ENCODE measurements at regions not wholly inside any gene's neighbourhood (a gene's known extent, or its start where the extent isn't known, plus 50 kb on each side); places are given as distances from the start of the nearest gene placed in this dataset.

DNA sequence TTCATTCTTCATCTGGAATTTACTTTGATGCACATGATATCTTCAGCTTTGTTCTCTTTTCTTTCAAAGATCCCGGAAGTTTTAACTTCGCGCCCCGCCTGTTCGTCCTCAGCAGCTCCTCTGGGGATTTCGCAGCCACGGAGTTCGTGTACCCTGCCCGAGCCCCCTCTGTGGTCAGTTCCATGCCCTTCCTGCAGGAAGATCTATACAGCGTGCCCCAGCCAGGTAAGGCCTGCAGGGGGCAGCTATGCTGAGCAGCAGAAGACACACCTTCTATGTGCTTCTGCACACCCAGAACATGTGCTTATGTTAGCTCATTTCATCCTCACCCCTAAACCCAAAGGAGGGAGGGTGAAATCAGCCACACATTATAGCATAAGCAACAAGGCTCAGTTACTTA, 79.7 kb upstream of the LYZL2 start:
- TF ChIP-seq BHLHE40 (IDR thresholded peaks at IDR 0.05; ENCODE audit: borderline replicate concordance) (no peak), ZNF384 (IDR thresholded peaks at IDR 0.05) (no peak), FOXM1 (IDR thresholded peaks at IDR 0.05; ENCODE audit: borderline replicate concordance) (no peak), LEF1 (IDR thresholded peaks at IDR 0.05; ENCODE audit: borderline replicate concordance) (no peak), ELF4 (IDR thresholded peaks at IDR 0.05) (no peak), SUZ12 (IDR thresholded peaks at IDR 0.05) (no peak), TARDBP (IDR thresholded peaks at IDR 0.05) (no peak)
- TF ChIP-seq, protein P1, sequence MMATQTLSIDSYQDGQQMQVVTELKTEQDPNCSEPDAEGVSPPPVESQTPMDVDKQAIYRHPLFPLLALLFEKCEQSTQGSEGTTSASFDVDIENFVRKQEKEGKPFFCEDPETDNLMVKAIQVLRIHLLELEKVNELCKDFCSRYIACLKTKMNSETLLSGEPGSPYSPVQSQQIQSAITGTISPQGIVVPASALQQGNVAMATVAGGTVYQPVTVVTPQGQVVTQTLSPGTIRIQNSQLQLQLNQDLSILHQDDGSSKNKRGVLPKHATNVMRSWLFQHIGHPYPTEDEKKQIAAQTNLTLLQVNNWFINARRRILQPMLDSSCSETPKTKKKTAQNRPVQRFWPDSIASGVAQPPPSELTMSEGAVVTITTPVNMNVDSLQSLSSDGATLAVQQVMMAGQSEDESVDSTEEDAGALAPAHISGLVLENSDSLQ (IDR thresholded peaks at IDR 0.05), result no peak
